ENCODE measurements at regions not wholly inside any gene's neighbourhood (a gene's known extent, or its start where the extent isn't known, plus 50 kb on each side); places are given as distances from the start of the nearest gene placed in this dataset.

- DNase-seq (ENCODE audit: low read depth in 1 of 2, low spot score in 1 of 2) = no peak
These were observed 123.6 kb downstream of the PRLHR start for GRCh38 chr10:118471863-118472262.

GRCh38 chr10:118470470-118470869 lies 125.0 kb downstream of the PRLHR start:
- DNase-seq (ENCODE audit: low read depth in 1 of 2, low spot score in 1 of 2) = no peak

- DNase-seq (ENCODE audit: low read depth in 1 of 2, low spot score in 1 of 2) = no peak
These were observed 125.1 kb upstream of the FAM204A start for GRCh38 chr10:118467200-118467599.

GRCh38 chr10:118465300-118465874 lies 123.3 kb upstream of the FAM204A start:
- DNase-seq (ENCODE audit: low read depth in 1 of 2, low spot score in 1 of 2) = no peak

- DNase-seq (ENCODE audit: low read depth in 1 of 2, low spot score in 1 of 2) = no peak
These were observed 121.6 kb upstream of the FAM204A start for GRCh38 chr10:118463740-118464139.

GRCh38 chr10:118462401-118462800 lies 120.3 kb upstream of the FAM204A start:
- DNase-seq (ENCODE audit: low read depth in 1 of 2, low spot score in 1 of 2) = no peak

- peak; percentile 8 to 12 for DNase-seq (ENCODE audit: low read depth in 1 of 2, low spot score in 1 of 2)
These were observed 117.6 kb upstream of the FAM204A start for GRCh38 chr10:118459642-118460193.

- no peak for DNase-seq (ENCODE audit: low read depth in 1 of 2, low spot score in 1 of 2)
These were observed 117.0 kb upstream of the FAM204A start for GRCh38 chr10:118458957-118459641.

- no peak for DNase-seq (ENCODE audit: low read depth in 1 of 2, low spot score in 1 of 2)
These were observed 115.8 kb upstream of the FAM204A start for GRCh38 chr10:118457824-118458428.

- no peak for DNase-seq (ENCODE audit: low read depth in 1 of 2, low spot score in 1 of 2)
These were observed 113.1 kb upstream of the FAM204A start for GRCh38 chr10:118455181-118455695.

GRCh38 chr10:118454211-118454610 lies 112.1 kb upstream of the FAM204A start:
- DNase-seq (ENCODE audit: low read depth in 1 of 2, low spot score in 1 of 2) = no peak

- no peak for DNase-seq (ENCODE audit: low read depth in 1 of 2, low spot score in 1 of 2)
These were observed 110.0 kb upstream of the FAM204A start for GRCh38 chr10:118452098-118452497.

GRCh38 chr10:118449521-118449920 lies 107.4 kb upstream of the FAM204A start:
- DNase-seq (ENCODE audit: low read depth in 1 of 2, low spot score in 1 of 2) = no peak

GRCh38 chr10:118448744-118449143 lies 106.6 kb upstream of the FAM204A start:
- no peak for DNase-seq (ENCODE audit: low read depth in 1 of 2, low spot score in 1 of 2)

GRCh38 chr10:118447478-118448270 lies 105.5 kb upstream of the FAM204A start:
- DNase-seq (ENCODE audit: low read depth in 1 of 2, low spot score in 1 of 2) = no peak

GRCh38 chr10:118445535-118445934 lies 103.4 kb upstream of the FAM204A start:
- DNase-seq (ENCODE audit: low read depth in 1 of 2, low spot score in 1 of 2) = no peak

GRCh38 chr10:118444069-118444468 lies 101.9 kb upstream of the FAM204A start:
- DNase-seq (ENCODE audit: low read depth in 1 of 2, low spot score in 1 of 2) = no peak

- no peak for DNase-seq (ENCODE audit: low read depth in 1 of 2, low spot score in 1 of 2)
These were observed 99.9 kb upstream of the FAM204A start for GRCh38 chr10:118442032-118442431.

GRCh38 chr10:118439824-118440223 lies 97.7 kb upstream of the FAM204A start:
- DNase-seq (ENCODE audit: low read depth in 1 of 2, low spot score in 1 of 2) = no peak

GRCh38 chr10:118436742-118437141 lies 94.6 kb upstream of the FAM204A start:
- DNase-seq (ENCODE audit: low read depth in 1 of 2, low spot score in 1 of 2) = no peak

GRCh38 chr10:118430190-118430589 lies 88.1 kb upstream of the FAM204A start:
- DNase-seq (ENCODE audit: low read depth in 1 of 2, low spot score in 1 of 2) = no peak
